GM12872 (cell line): ENCODE measurements at regions not wholly inside any gene's neighbourhood (a gene's known extent, or its start where the extent isn't known, plus 50 kb on each side); places are given as distances from the start of the nearest gene placed in this dataset.

Experiments used
- CTCF ChIP-seq: IDR thresholded peaks from 3 replicates; pipeline ENCODE4 v1.5.1; 2011; ENCODE audit warnings: low read depth, mild to moderate bottlenecking, low read length, moderate library complexity; ENCODE audit not compliant: insufficient read depth

- no peak for TF ChIP-seq CTCF
These were observed 118.0 kb upstream of the BARHL2 start for GRCh38 chr1:90834886-90835660.

GRCh38 chr1:90834354-90834885 is 117.3 kb upstream of the BARHL2 start:
- no peak for TF ChIP-seq CTCF

- no peak for TF ChIP-seq CTCF
These were observed 116.5 kb upstream of the BARHL2 start for GRCh38 chr1:90833466-90834110.

GRCh38 chr1:90831910-90832309 is 114.8 kb upstream of the BARHL2 start:
- no peak for TF ChIP-seq CTCF

- TF ChIP-seq CTCF: no peak
These were observed 109.7 kb upstream of the BARHL2 start for GRCh38 chr1:90826834-90827233.

- no peak for TF ChIP-seq CTCF
These were observed 108.9 kb upstream of the BARHL2 start for GRCh38 chr1:90826024-90826423.

GRCh38 chr1:90824551-90824950 is 107.4 kb upstream of the BARHL2 start:
- TF ChIP-seq CTCF: no peak
